HCT116 (cell line): ENCODE measurements at regions not wholly inside any gene's neighbourhood (a gene's known extent, or its start where the extent isn't known, plus 50 kb on each side); places are given as distances from the start of the nearest gene placed in this dataset.

Source experiments
- ATF3 ChIP-seq: IDR thresholded peaks from 2 replicates; pipeline ENCODE4 v1.6.1; 2012
- EGR1 ChIP-seq: IDR thresholded peaks from 2 replicates; pipeline ENCODE4 v1.6.1; 2012; ENCODE audit warnings: low read depth
- EZH2 ChIP-seq: fragments of 200-600 bp; sonication (generic); IDR thresholded peaks from 2 replicates; pipeline ENCODE4 v1.6.1; 2017; ENCODE audit warnings: antibody characterized with exemption, mixed run types
- POLR2A ChIP-seq: IDR thresholded peaks from 2 replicates; pipeline ENCODE4 v1.7.0; 2011; ENCODE audit warnings: borderline replicate concordance; ENCODE audit not compliant: insufficient read depth, insufficient read length; ENCODE audit errors: extremely low read depth
- POLR2AphosphoS5 ChIP-seq: IDR thresholded peaks from 2 replicates; pipeline ENCODE4 v1.6.1; 2011; ENCODE audit warnings: mild to moderate bottlenecking, low read depth, low read length, moderate library complexity
- SIN3A ChIP-seq: IDR thresholded peaks from 2 replicates; pipeline ENCODE4 v1.6.1; 2012; ENCODE audit warnings: low read depth
- TF ChIP-seq, protein P1 (sequence below), 3 experiments: fragments of 200-600 bp in 1 of 3; sonication (generic) in 1 of 3; IDR thresholded peaks in 2 of 3; conservative IDR thresholded peaks in 1 of 3; 2 replicates each; pipeline ENCODE4 v1.5.1; 2012 to 2017; ENCODE audit warnings: low read depth in 2 of 3, low read length in 2 of 3, antibody characterized with exemption in 1 of 3, borderline replicate concordance in 1 of 3, control low read depth in 1 of 3, mild to moderate bottlenecking in 1 of 3, mixed read lengths in 1 of 3, mixed run types in 1 of 3, moderate library complexity in 1 of 3; ENCODE audit not compliant: insufficient read depth in 1 of 3
- TF ChIP-seq, protein P2 (sequence below): IDR thresholded peaks from 2 replicates; pipeline ENCODE4 v1.6.1; 2012; ENCODE audit warnings: low read depth

- TF ChIP-seq POLR2A (no peak), ATF3 (no peak), SIN3A (no peak), POLR2AphosphoS5 (no peak), EGR1 (no peak), EZH2 (no peak)
- TF ChIP-seq, protein P1, sequence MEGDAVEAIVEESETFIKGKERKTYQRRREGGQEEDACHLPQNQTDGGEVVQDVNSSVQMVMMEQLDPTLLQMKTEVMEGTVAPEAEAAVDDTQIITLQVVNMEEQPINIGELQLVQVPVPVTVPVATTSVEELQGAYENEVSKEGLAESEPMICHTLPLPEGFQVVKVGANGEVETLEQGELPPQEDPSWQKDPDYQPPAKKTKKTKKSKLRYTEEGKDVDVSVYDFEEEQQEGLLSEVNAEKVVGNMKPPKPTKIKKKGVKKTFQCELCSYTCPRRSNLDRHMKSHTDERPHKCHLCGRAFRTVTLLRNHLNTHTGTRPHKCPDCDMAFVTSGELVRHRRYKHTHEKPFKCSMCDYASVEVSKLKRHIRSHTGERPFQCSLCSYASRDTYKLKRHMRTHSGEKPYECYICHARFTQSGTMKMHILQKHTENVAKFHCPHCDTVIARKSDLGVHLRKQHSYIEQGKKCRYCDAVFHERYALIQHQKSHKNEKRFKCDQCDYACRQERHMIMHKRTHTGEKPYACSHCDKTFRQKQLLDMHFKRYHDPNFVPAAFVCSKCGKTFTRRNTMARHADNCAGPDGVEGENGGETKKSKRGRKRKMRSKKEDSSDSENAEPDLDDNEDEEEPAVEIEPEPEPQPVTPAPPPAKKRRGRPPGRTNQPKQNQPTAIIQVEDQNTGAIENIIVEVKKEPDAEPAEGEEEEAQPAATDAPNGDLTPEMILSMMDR (IDR thresholded peaks at IDR 0.05 in 2 of 3, conservative IDR thresholded peaks at IDR 0.05 in 1 of 3; ENCODE audit: borderline replicate concordance in 1 of 3, insufficient read depth in 1 of 3, low read depth in 2 of 3, low read length in 2 of 3): no peak
- TF ChIP-seq, protein P2, sequence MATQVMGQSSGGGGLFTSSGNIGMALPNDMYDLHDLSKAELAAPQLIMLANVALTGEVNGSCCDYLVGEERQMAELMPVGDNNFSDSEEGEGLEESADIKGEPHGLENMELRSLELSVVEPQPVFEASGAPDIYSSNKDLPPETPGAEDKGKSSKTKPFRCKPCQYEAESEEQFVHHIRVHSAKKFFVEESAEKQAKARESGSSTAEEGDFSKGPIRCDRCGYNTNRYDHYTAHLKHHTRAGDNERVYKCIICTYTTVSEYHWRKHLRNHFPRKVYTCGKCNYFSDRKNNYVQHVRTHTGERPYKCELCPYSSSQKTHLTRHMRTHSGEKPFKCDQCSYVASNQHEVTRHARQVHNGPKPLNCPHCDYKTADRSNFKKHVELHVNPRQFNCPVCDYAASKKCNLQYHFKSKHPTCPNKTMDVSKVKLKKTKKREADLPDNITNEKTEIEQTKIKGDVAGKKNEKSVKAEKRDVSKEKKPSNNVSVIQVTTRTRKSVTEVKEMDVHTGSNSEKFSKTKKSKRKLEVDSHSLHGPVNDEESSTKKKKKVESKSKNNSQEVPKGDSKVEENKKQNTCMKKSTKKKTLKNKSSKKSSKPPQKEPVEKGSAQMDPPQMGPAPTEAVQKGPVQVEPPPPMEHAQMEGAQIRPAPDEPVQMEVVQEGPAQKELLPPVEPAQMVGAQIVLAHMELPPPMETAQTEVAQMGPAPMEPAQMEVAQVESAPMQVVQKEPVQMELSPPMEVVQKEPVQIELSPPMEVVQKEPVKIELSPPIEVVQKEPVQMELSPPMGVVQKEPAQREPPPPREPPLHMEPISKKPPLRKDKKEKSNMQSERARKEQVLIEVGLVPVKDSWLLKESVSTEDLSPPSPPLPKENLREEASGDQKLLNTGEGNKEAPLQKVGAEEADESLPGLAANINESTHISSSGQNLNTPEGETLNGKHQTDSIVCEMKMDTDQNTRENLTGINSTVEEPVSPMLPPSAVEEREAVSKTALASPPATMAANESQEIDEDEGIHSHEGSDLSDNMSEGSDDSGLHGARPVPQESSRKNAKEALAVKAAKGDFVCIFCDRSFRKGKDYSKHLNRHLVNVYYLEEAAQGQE: no peak
Measured at GRCh38 chr6:134510142-134510541, 192.2 kb upstream of the SGK1 start.
